HG03432 (cell line): ENCODE measurements at regions not wholly inside any gene's neighbourhood (a gene's known extent, or its start where the extent isn't known, plus 50 kb on each side); places are given as distances from the start of the nearest gene placed in this dataset.
"Not testable (repeated sequence)": the region's sequence is repeated elsewhere in the genome, so short reads cannot be mapped to it uniquely, and the experiment has no call there.

Source experiments
- ATAC-seq: cut with Tn5 transposase; IDR thresholded peaks from one replicate; pipeline ENCODE4 v1.9.1; 2021; ENCODE audit warnings: mild to moderate bottlenecking, moderate library complexity; ENCODE audit not compliant: unreplicated experiment

GRCh38 chr9:104323967-104324694 is 179.9 kb upstream of the OR13F1 start:
- not testable (repeated sequence) for ATAC-seq

GRCh38 chr9:104326912-104327311 is 177.2 kb upstream of the OR13F1 start:
- ATAC-seq: no peak

GRCh38 chr9:104329245-104329644 is 174.8 kb upstream of the OR13F1 start:
- no peak for ATAC-seq

- ATAC-seq: no peak
Measured at GRCh38 chr9:104330841-104331240, 173.2 kb upstream of the OR13F1 start.

GRCh38 chr9:104334549-104334948 is 169.5 kb upstream of the OR13F1 start:
- ATAC-seq: no peak

- no peak for ATAC-seq
Measured at GRCh38 chr9:104339692-104340091, 164.4 kb upstream of the OR13F1 start.

- ATAC-seq: no peak
Measured at GRCh38 chr9:104342552-104342951, 161.5 kb upstream of the OR13F1 start.

- no peak for ATAC-seq
Measured at GRCh38 chr9:104345061-104345460, 159.0 kb upstream of the OR13F1 start.

- ATAC-seq: no peak
Measured at GRCh38 chr9:104350541-104350940, 153.5 kb upstream of the OR13F1 start.

- ATAC-seq: no peak
Measured at GRCh38 chr9:104351726-104352125, 152.3 kb upstream of the OR13F1 start.

GRCh38 chr9:104361207-104361606 is 142.9 kb upstream of the OR13F1 start:
- no peak for ATAC-seq

- ATAC-seq: no peak
Measured at GRCh38 chr9:104362912-104363472, 141.1 kb upstream of the OR13F1 start.

GRCh38 chr9:104367507-104367906 is 136.6 kb upstream of the OR13F1 start:
- no peak for ATAC-seq

GRCh38 chr9:104368318-104368717 is 135.7 kb upstream of the OR13F1 start:
- ATAC-seq: not testable (repeated sequence)

- no peak for ATAC-seq
Measured at GRCh38 chr9:104374711-104375110, 129.4 kb upstream of the OR13F1 start.

- ATAC-seq: no peak
Measured at GRCh38 chr9:104386013-104386412, 118.0 kb upstream of the OR13F1 start.

- peak; percentile 84 for ATAC-seq
Measured at GRCh38 chr9:104386425-104387069, 117.5 kb upstream of the OR13F1 start.

- no peak for ATAC-seq
Measured at GRCh38 chr9:104388071-104388470, 116.0 kb upstream of the OR13F1 start.

GRCh38 chr9:104389341-104389740 is 114.7 kb upstream of the OR13F1 start:
- ATAC-seq: no peak

GRCh38 chr9:104394901-104395300 is 109.2 kb upstream of the OR13F1 start:
- not testable (repeated sequence) for ATAC-seq

- ATAC-seq: no peak
Measured at GRCh38 chr9:104412238-104412637, 91.8 kb upstream of the OR13F1 start.

GRCh38 chr9:104416470-104416869 is 87.6 kb upstream of the OR13F1 start:
- ATAC-seq: no peak
